HCT116 (cell line): ENCODE measurements at regions not wholly inside any gene's neighbourhood (a gene's known extent, or its start where the extent isn't known, plus 50 kb on each side); places are given as distances from the start of the nearest gene placed in this dataset.

Source experiments
- ATAC-seq: fragments of 200-7000 bp; cut with Tn5 transposase; 2 replicates; pipeline ENCODE4 v1.9.1; 2020; ENCODE audit warnings: mild to moderate bottlenecking, moderate library complexity
- BruUV-seq: library from RNA; stranded (reverse); fragments of 400-500 nt; replicated peaks from 2 replicates; lab custom pipeline; 2021; lab: Mats Ljungman, UMichigan
- CTCF ChIA-PET: fragments of 300-600 bp; sonication (Branson Sonifier 250); formaldehyde crosslinking; loops from one replicate; lab custom pipeline; 2021; ENCODE audit warnings: antibody characterized with exemption; lab: Charles Lee
- POLR2A ChIA-PET: fragments of 300-600, 350-600 bp; sonication (Branson Sonifier 250); formaldehyde crosslinking; loops from one replicate; lab custom pipeline; 2021; ENCODE audit warnings: antibody characterized with exemption; lab: Charles Lee
- RAD21 ChIA-PET, 2 experiments: fragments of 300-600 bp; sonication (Branson Sonifier 250); formaldehyde crosslinking; loops; one replicate each; lab custom pipeline; 2023; ENCODE audit warnings: low total read pairs in 2 of 2; ENCODE audit not compliant: uncharacterized antibody in 2 of 2, unreplicated experiment in 2 of 2, low non-redundant PET in 1 of 2; lab: Charles Lee
- DNase-seq: peaks from one replicate; pipeline ENCODE4 v3.0.0-alpha.2; 2010; ENCODE audit warnings: low read depth, low spot score
- H2AFZ ChIP-seq: fragments of 200-600 bp; shearing (Covaris generic), sonication (generic); 2 replicates; pipeline ENCODE4 v1.6.1; 2017; ENCODE audit warnings: low read depth, mixed run types, mixed read lengths, antibody characterized with exemption, low read length; ENCODE audit not compliant: poor library complexity, severe bottlenecking
- H3K27ac ChIP-seq: 2 replicates; pipeline ENCODE4 v1.5.1; 2012; ENCODE audit warnings: low read depth, low read length
- H3K27me3 ChIP-seq: fragments of 200-600 bp; sonication (generic); 2 replicates; pipeline ENCODE4 v1.6.1; 2016; ENCODE audit warnings: mixed run types, low read length, mixed read lengths; ENCODE audit not compliant: insufficient read depth
- H3K36me3 ChIP-seq, 2 experiments: fragments of 200-500 bp in 1 of 2; fragments of 200-600 bp in 1 of 2; sonication (Bioruptor generic) in 1 of 2; sonication (generic) in 1 of 2; 2 replicates each; pipeline versions ENCODE4 v1.5.1 to v1.6.1; 2014 to 2016; ENCODE audit warnings: low read length in 2 of 2, inconsistent platforms in 1 of 2, mixed read lengths in 1 of 2, mixed run types in 1 of 2; ENCODE audit not compliant: insufficient read depth in 2 of 2, control insufficient read depth in 1 of 2
- H3K4me1 ChIP-seq, 2 experiments: fragments of 200-600 bp in 1 of 2; sonication (generic) in 1 of 2; 2 replicates each; pipeline versions ENCODE4 v1.5.1 to v1.6.1; 2012 to 2017; ENCODE audit warnings: low read length in 2 of 2, inconsistent platforms in 1 of 2, mild to moderate bottlenecking in 1 of 2, mixed read lengths in 1 of 2, mixed run types in 1 of 2, moderate library complexity in 1 of 2; ENCODE audit not compliant: insufficient read depth in 2 of 2, control insufficient read depth in 1 of 2
- H3K4me2 ChIP-seq: fragments of 200-600 bp; sonication (generic); 2 replicates; pipeline ENCODE4 v1.6.1; 2017; ENCODE audit warnings: mixed run types, low read length, mixed read lengths
- H3K4me3 ChIP-seq, 2 experiments: fragments of 200-600 bp in 1 of 2; sonication (generic) in 1 of 2; replicated peaks in 1 of 2; 2 replicates each; pipeline ENCODE4 v1.5.1; 2011 to 2016; ENCODE audit warnings: low read length in 2 of 2, control low read depth in 1 of 2, low read depth in 1 of 2, mild to moderate bottlenecking in 1 of 2, mixed read lengths in 1 of 2, mixed run types in 1 of 2
- H3K79me2 ChIP-seq: fragments of 200-600 bp; sonication (generic); 2 replicates; pipeline ENCODE4 v1.6.1; 2017; ENCODE audit warnings: mild to moderate bottlenecking, mixed run types, low read length, moderate library complexity, mixed read lengths; ENCODE audit not compliant: insufficient read depth
- H3K9ac ChIP-seq: fragments of 200-600 bp; sonication (generic); 2 replicates; pipeline ENCODE4 v1.6.1; 2016; ENCODE audit warnings: low read length, mixed read lengths
- H3K9me2 ChIP-seq: fragments of 200-600 bp; sonication (generic), shearing (Covaris generic); 2 replicates; pipeline ENCODE4 v1.6.1; 2017; ENCODE audit warnings: mixed run types, mild to moderate bottlenecking, moderate library complexity; ENCODE audit not compliant: insufficient read depth
- H3K9me3 ChIP-seq, 2 experiments: fragments of 200-500 bp in 1 of 2; fragments of 200-600 bp in 1 of 2; sonication (Bioruptor generic) in 1 of 2; sonication (generic) in 1 of 2; 2 replicates each; pipeline ENCODE4 v1.6.1; 2014 to 2017; ENCODE audit warnings: low read length in 2 of 2, mixed read lengths in 2 of 2, inconsistent platforms in 1 of 2, low read depth in 1 of 2, mild to moderate bottlenecking in 1 of 2, mixed run types in 1 of 2, moderate library complexity in 1 of 2; ENCODE audit not compliant: control insufficient read depth in 1 of 2, insufficient read depth in 1 of 2
- H4K20me1 ChIP-seq: fragments of 200-600 bp; sonication (generic), shearing (Covaris generic); 2 replicates; pipeline ENCODE4 v1.6.1; 2017; ENCODE audit warnings: mixed run types, mild to moderate bottlenecking, moderate library complexity; ENCODE audit not compliant: insufficient read depth
- ATF3 ChIP-seq: IDR thresholded peaks from 2 replicates; pipeline ENCODE4 v1.6.1; 2012
- CEBPB ChIP-seq: IDR thresholded peaks from 2 replicates; pipeline ENCODE4 v1.6.1; 2012; ENCODE audit warnings: low read depth
- CTCF ChIP-seq, 3 experiments: fragments of 200-600 bp in 1 of 3; sonication (generic) in 1 of 3; IDR thresholded peaks in 2 of 3; conservative IDR thresholded peaks in 1 of 3; 2 replicates each; pipeline ENCODE4 v1.5.1; 2012 to 2017; ENCODE audit warnings: low read depth in 2 of 3, low read length in 2 of 3, antibody characterized with exemption in 1 of 3, borderline replicate concordance in 1 of 3, control low read depth in 1 of 3, mild to moderate bottlenecking in 1 of 3, mixed read lengths in 1 of 3, mixed run types in 1 of 3, moderate library complexity in 1 of 3; ENCODE audit not compliant: insufficient read depth in 1 of 3
- EGR1 ChIP-seq: IDR thresholded peaks from 2 replicates; pipeline ENCODE4 v1.6.1; 2012; ENCODE audit warnings: low read depth
- ELF1 ChIP-seq: IDR thresholded peaks from 2 replicates; pipeline ENCODE4 v1.6.1; 2012; ENCODE audit warnings: low read depth, borderline replicate concordance
- EZH2 ChIP-seq: fragments of 200-600 bp; sonication (generic); IDR thresholded peaks from 2 replicates; pipeline ENCODE4 v1.6.1; 2017; ENCODE audit warnings: antibody characterized with exemption, mixed run types
- EZH2phosphoT487 ChIP-seq: fragments of 200-600 bp; IDR thresholded peaks from 2 replicates; pipeline ENCODE4 v1.6.1; 2018; ENCODE audit warnings: antibody characterized with exemption, borderline replicate concordance
- FOSL1 ChIP-seq: IDR thresholded peaks from 2 replicates; pipeline ENCODE4 v1.6.1; 2012; ENCODE audit warnings: low read depth
- JUND ChIP-seq: IDR thresholded peaks from 2 replicates; pipeline ENCODE4 v1.6.1; 2012
- POLR2A ChIP-seq: IDR thresholded peaks from 2 replicates; pipeline ENCODE4 v1.7.0; 2011; ENCODE audit warnings: borderline replicate concordance; ENCODE audit not compliant: insufficient read depth, insufficient read length; ENCODE audit errors: extremely low read depth
- POLR2AphosphoS5 ChIP-seq: IDR thresholded peaks from 2 replicates; pipeline ENCODE4 v1.6.1; 2011; ENCODE audit warnings: mild to moderate bottlenecking, low read depth, low read length, moderate library complexity
- RAD21 ChIP-seq: IDR thresholded peaks from 2 replicates; pipeline ENCODE4 v1.6.1; 2012; ENCODE audit warnings: low read depth, mild to moderate bottlenecking
- REST ChIP-seq: IDR thresholded peaks from 2 replicates; pipeline ENCODE4 v1.6.1; 2012; ENCODE audit warnings: low read depth
- SP1 ChIP-seq: IDR thresholded peaks from 2 replicates; pipeline ENCODE4 v1.6.1; 2012; ENCODE audit warnings: low read depth
- SRF ChIP-seq: IDR thresholded peaks from 2 replicates; pipeline ENCODE4 v1.6.1; 2012; ENCODE audit warnings: low read depth
- YY1 ChIP-seq: IDR thresholded peaks from 2 replicates; pipeline ENCODE4 v1.6.1; 2011; ENCODE audit warnings: low read length, low read depth, moderate library complexity, mild to moderate bottlenecking; ENCODE audit not compliant: insufficient replicate concordance; ENCODE audit errors: extremely low read depth
- ZFX ChIP-seq: fragments of 450-650 bp; IDR thresholded peaks from 2 replicates; pipeline ENCODE4 v1.6.1; 2017
- intact Hi-C: fragments of 100-400 bp; cut with micrococcal nuclease; formaldehyde crosslinking; loops from 2 replicates; pipeline ENCODE4 v1.10.0; 2022

GRCh38 chr2:209240204-209240603 lies 183.6 kb upstream of the MAP2 start:
- intact Hi-C loops, result no loop called here
- H3K9me2 ChIP-seq, result no peaks in the 10 kb centered on the region
- no peaks in the 10 kb centered on the region for H3K36me3 ChIP-seq
- no peaks in the 10 kb centered on the region for H3K79me2 ChIP-seq
- no peak for DNase-seq
- H4K20me1 ChIP-seq, result no peaks in the 10 kb centered on the region
- H3K27ac ChIP-seq, result no peak overlapping the region
- no peak overlapping the region for H3K4me2 ChIP-seq
- no peaks in the 10 kb centered on the region for H3K9me3 ChIP-seq
- ChIA-PET POLR2A (no interaction called here), CTCF (no interaction called here), RAD21 (no interaction called here)
- no peak for ATAC-seq
- no peak overlapping the region for H2AFZ ChIP-seq
- H3K4me1 ChIP-seq, result no peaks in the 10 kb centered on the region
- H3K4me3 ChIP-seq, result no peak overlapping the region
- no peak overlapping the region for H3K9ac ChIP-seq
- 0 out of 2 replicates have a peak, but pooled peaks cover 4% of the 10 kb centered on the region for H3K27me3 ChIP-seq
- no TSS peak for BruUV-seq
- no peak for TF ChIP-seq SRF
- TF ChIP-seq POLR2A, result no peak
- no peak for TF ChIP-seq CEBPB
- TF ChIP-seq RAD21, result no peak
- TF ChIP-seq EZH2phosphoT487, result no peak
- TF ChIP-seq ATF3, result no peak
- TF ChIP-seq FOSL1, result no peak
- no peak for TF ChIP-seq EZH2
- no peak for TF ChIP-seq EGR1
- no peak for TF ChIP-seq CTCF (IDR thresholded peaks at IDR 0.05 in 2 of 3, conservative IDR thresholded peaks at IDR 0.05 in 1 of 3; ENCODE audit: borderline replicate concordance in 1 of 3, insufficient read depth in 1 of 3, low read depth in 2 of 3, low read length in 2 of 3)
- TF ChIP-seq JUND, result no peak
- no peak for TF ChIP-seq ELF1
- no peak for TF ChIP-seq POLR2AphosphoS5
- no peak for TF ChIP-seq ZFX
- TF ChIP-seq SP1, result no peak
- no peak for TF ChIP-seq YY1
- no peak for TF ChIP-seq REST
